ENCODE measurements at regions not wholly inside any gene's neighbourhood (a gene's known extent, or its start where the extent isn't known, plus 50 kb on each side); places are given as distances from the start of the nearest gene placed in this dataset.

- ChIA-PET CTCF (interaction anchor here (1.4 kb wide), 1 partner anchor 159 kb away, joined by 5 read pairs; no protein-coding TSS in a partner anchor), POLR2A (no interaction called here)
- no peaks in the 10 kb centered on the region for H3K27me3 Mint-ChIP-seq (ENCODE audit: low read depth)
- no peak overlapping the region for H3K4me3 Mint-ChIP-seq
- DNase-seq (ENCODE audit: low spot score) (no peak), ATAC-seq (no peak)
- TF ChIP-seq E2F4 (CRISPR knock-in tag; IDR thresholded peaks at IDR 0.05; ENCODE audit: borderline replicate concordance, low read depth) (no peak), ARID4B (CRISPR knock-in tag; IDR thresholded peaks at IDR 0.05; ENCODE audit: borderline replicate concordance) (no peak), ZBTB43 (CRISPR knock-in tag; IDR thresholded peaks at IDR 0.05) (no peak), ELF4 (CRISPR knock-in tag; IDR thresholded peaks at IDR 0.05; ENCODE audit: low read depth) (no peak), ZNF138 (CRISPR knock-in tag; conservative IDR thresholded peaks at IDR 0.05) (no peak), TEAD1 (CRISPR knock-in tag; IDR thresholded peaks at IDR 0.05) (no peak), MXD4 (CRISPR knock-in tag; IDR thresholded peaks at IDR 0.05; ENCODE audit: borderline replicate concordance) (no peak), GTF2I (CRISPR knock-in tag; conservative IDR thresholded peaks at IDR 0.05) (no peak), ZNF416 (CRISPR knock-in tag; IDR thresholded peaks at IDR 0.05) (no peak), RELA (CRISPR knock-in tag; IDR thresholded peaks at IDR 0.05; ENCODE audit: borderline replicate concordance) (no peak), USF2 (CRISPR knock-in tag; IDR thresholded peaks at IDR 0.05) (no peak), FOXP4 (CRISPR knock-in tag; IDR thresholded peaks at IDR 0.05) (no peak), E2F1 (CRISPR knock-in tag; IDR thresholded peaks at IDR 0.05) (no peak), KAT7 (CRISPR knock-in tag; IDR thresholded peaks at IDR 0.05; ENCODE audit: borderline replicate concordance) (no peak), ZNF396 (CRISPR knock-in tag; IDR thresholded peaks at IDR 0.05; ENCODE audit: borderline replicate concordance) (no peak)
- TF ChIP-seq, protein P1, sequence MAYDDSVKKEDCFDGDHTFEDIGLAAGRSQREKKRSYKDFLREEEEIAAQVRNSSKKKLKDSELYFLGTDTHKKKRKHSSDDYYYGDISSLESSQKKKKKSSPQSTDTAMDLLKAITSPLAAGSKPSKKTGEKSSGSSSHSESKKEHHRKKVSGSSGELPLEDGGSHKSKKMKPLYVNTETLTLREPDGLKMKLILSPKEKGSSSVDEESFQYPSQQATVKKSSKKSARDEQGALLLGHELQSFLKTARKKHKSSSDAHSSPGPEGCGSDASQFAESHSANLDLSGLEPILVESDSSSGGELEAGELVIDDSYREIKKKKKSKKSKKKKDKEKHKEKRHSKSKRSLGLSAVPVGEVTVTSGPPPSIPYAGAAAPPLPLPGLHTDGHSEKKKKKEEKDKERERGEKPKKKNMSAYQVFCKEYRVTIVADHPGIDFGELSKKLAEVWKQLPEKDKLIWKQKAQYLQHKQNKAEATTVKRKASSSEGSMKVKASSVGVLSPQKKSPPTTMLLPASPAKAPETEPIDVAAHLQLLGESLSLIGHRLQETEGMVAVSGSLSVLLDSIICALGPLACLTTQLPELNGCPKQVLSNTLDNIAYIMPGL (CRISPR knock-in tag; IDR thresholded peaks at IDR 0.05), result no peak
- TF ChIP-seq, protein P2, sequence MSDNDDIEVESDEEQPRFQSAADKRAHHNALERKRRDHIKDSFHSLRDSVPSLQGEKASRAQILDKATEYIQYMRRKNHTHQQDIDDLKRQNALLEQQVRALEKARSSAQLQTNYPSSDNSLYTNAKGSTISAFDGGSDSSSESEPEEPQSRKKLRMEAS (CRISPR knock-in tag; IDR thresholded peaks at IDR 0.05), result no peak
- H3K27ac Mint-ChIP-seq, result no peak overlapping the region
- peaks cover 8% of the 10 kb centered on the region for H3K9me3 Mint-ChIP-seq
- no peaks in the 10 kb centered on the region for H3K36me3 Mint-ChIP-seq
- peaks cover 13% of the 10 kb centered on the region for H3K4me1 Mint-ChIP-seq
Measured at GRCh38 chr20:48461091-48461734, 366.6 kb downstream of the PREX1 start.
